ENCODE measurements at regions not wholly inside any gene's neighbourhood (a gene's known extent, or its start where the extent isn't known, plus 50 kb on each side); places are given as distances from the start of the nearest gene placed in this dataset.

- TF ChIP-seq EZH2 (IDR thresholded peaks at IDR 0.05) (no peak), POLR2AphosphoS5 (IDR thresholded peaks at IDR 0.05; ENCODE audit: borderline replicate concordance, low read depth, low read length) (no peak), FOXP2 (optimal IDR thresholded peaks at IDR 0.05; ENCODE audit: control extremely low read depth, extremely low read length, insufficient read depth) (no peak)
Observed at GRCh38 chr13:83311886-83312577, 570.2 kb downstream of the SLITRK1 start.

Measured in SK-N-MC (cell line).